WERI-Rb-1 (cell line): ENCODE measurements at regions not wholly inside any gene's neighbourhood (a gene's known extent, or its start where the extent isn't known, plus 50 kb on each side); places are given as distances from the start of the nearest gene placed in this dataset.

Source experiments
- DNase-seq: peaks from one replicate; pipeline ENCODE4 v3.0.0-alpha.2; 2020
- H3K27ac ChIP-seq: fragments of 250-450 bp; sonication (Bioruptor Pico); 2 replicates; pipeline ENCODE4 v1.5.1; 2020; ENCODE audit warnings: mild to moderate bottlenecking, moderate library complexity
- H3K27me3 ChIP-seq: fragments of 250-450 bp; sonication (Bioruptor Pico); 2 replicates; pipeline ENCODE4 v1.5.1; 2021; ENCODE audit warnings: mild to moderate bottlenecking, low read depth, moderate library complexity; ENCODE audit not compliant: insufficient read depth, severe bottlenecking
- H3K36me3 ChIP-seq: fragments of 250-450 bp; sonication (Bioruptor Pico); 2 replicates; pipeline ENCODE4 v1.5.1; 2020; ENCODE audit warnings: mild to moderate bottlenecking, moderate library complexity
- H3K4me3 ChIP-seq: 2 replicates; pipeline ENCODE4 v1.5.1; 2011; ENCODE audit warnings: low read depth, mild to moderate bottlenecking, control low read depth, low read length
- H3K9me3 ChIP-seq: fragments of 250-450 bp; sonication (Bioruptor Pico); 2 replicates; pipeline ENCODE4 v1.5.1; 2021; ENCODE audit warnings: mild to moderate bottlenecking, moderate library complexity; ENCODE audit not compliant: severe bottlenecking
- TF ChIP-seq, protein P1 (sequence below): IDR thresholded peaks from 2 replicates; pipeline ENCODE4 v1.5.1; 2011; ENCODE audit warnings: low read depth, mild to moderate bottlenecking, control low read depth, inconsistent platforms, low read length

- TF ChIP-seq, protein P1, sequence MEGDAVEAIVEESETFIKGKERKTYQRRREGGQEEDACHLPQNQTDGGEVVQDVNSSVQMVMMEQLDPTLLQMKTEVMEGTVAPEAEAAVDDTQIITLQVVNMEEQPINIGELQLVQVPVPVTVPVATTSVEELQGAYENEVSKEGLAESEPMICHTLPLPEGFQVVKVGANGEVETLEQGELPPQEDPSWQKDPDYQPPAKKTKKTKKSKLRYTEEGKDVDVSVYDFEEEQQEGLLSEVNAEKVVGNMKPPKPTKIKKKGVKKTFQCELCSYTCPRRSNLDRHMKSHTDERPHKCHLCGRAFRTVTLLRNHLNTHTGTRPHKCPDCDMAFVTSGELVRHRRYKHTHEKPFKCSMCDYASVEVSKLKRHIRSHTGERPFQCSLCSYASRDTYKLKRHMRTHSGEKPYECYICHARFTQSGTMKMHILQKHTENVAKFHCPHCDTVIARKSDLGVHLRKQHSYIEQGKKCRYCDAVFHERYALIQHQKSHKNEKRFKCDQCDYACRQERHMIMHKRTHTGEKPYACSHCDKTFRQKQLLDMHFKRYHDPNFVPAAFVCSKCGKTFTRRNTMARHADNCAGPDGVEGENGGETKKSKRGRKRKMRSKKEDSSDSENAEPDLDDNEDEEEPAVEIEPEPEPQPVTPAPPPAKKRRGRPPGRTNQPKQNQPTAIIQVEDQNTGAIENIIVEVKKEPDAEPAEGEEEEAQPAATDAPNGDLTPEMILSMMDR, result no peak
- Histone ChIP-seq H3K27me3 (no peaks in the 10 kb centered on the region), H3K36me3 (no peaks in the 10 kb centered on the region), H3K9me3 (no peaks in the 10 kb centered on the region), H3K27ac (no peak overlapping the region), H3K4me3 (no peak overlapping the region)
- no peak for DNase-seq
Observed at GRCh38 chr18:47566809-47567208, 315.3 kb upstream of the SKOR2 start.

- Histone ChIP-seq H3K36me3 (no peaks in the 10 kb centered on the region), H3K27ac (no peak overlapping the region), H3K9me3 (no peaks in the 10 kb centered on the region), H3K27me3 (no peaks in the 10 kb centered on the region), H3K4me3 (no peak overlapping the region)
- DNase-seq, result no peak
- TF ChIP-seq, protein P1, result no peak
Observed at GRCh38 chr18:47560723-47561715, 309.6 kb upstream of the SKOR2 start.

GRCh38 chr18:47558110-47558750, 306.8 kb upstream of the SKOR2 start:
- Histone ChIP-seq H3K4me3 (no peak overlapping the region), H3K36me3 (no peaks in the 10 kb centered on the region), H3K27ac (no peak overlapping the region), H3K9me3 (no peaks in the 10 kb centered on the region), H3K27me3 (no peaks in the 10 kb centered on the region)
- DNase-seq, result no peak
- TF ChIP-seq, protein P1, result no peak

- TF ChIP-seq, protein P1, result peak; percentile 44; the same call in 1 of the 2 replicates
- no peaks in the 10 kb centered on the region for H3K36me3 ChIP-seq
- H3K9me3 ChIP-seq, result no peaks in the 10 kb centered on the region
- DNase-seq, result peak; percentile 26
- H3K4me3 ChIP-seq, result no peak overlapping the region
- H3K27ac ChIP-seq, result no peak overlapping the region
- H3K27me3 ChIP-seq, result no peaks in the 10 kb centered on the region
Observed at GRCh38 chr18:47557160-47557559, 305.7 kb upstream of the SKOR2 start.

DNA sequence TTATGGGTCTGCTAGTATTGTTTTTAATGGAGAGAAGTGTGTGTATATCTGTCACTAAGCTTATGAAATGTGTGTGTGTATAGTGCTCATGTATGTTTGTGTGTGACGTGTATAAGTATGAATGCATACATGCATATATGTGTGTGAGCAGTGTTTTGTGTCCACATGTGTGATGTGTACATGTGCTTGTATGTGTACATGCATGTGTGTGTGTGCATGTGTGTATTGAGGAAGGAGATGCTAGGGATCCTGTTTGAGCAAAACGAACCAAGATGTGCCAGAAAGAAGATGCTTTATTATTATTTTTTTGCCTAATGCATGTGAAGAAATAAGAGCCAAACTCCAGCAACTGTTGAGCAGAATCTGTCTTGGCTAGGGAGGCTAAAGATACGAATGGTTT, 301.3 kb upstream of the SKOR2 start:
- Histone ChIP-seq H3K4me3 (no peak overlapping the region), H3K27me3 (no peaks in the 10 kb centered on the region), H3K36me3 (no peaks in the 10 kb centered on the region), H3K27ac (no peak overlapping the region), H3K9me3 (no peaks in the 10 kb centered on the region)
- TF ChIP-seq, protein P1, result no peak
- DNase-seq, result no peak
